ENCODE measurements at regions not wholly inside any gene's neighbourhood (a gene's known extent, or its start where the extent isn't known, plus 50 kb on each side); places are given as distances from the start of the nearest gene placed in this dataset.

- DNase-seq = no peak
Measured at GRCh38 chr1:99577313-99577712, 68.6 kb upstream of the PALMD start.

GRCh38 chr1:99579691-99580172 lies 66.2 kb upstream of the PALMD start:
- no peak for DNase-seq

DNA sequence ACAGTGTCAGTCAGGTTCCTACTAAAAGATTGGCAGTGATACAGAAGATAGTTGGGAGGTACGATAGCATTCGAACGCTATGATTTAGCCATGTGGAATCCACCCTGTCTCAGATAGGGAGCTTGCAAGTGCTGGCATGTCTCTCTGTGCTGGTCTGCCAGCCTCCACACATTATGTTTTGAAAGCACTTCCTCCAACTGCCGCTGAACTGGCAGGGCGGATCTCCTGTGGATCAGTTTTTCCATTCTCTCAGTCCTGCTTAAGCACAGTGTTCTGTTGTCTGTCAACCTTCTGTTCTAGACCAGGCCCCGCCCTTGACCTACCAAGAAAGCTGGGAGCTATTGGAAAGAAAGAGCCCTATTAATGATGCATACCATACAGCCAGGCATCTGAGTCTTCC lies 65.5 kb upstream of the PALMD start:
- no peak for DNase-seq

DNA sequence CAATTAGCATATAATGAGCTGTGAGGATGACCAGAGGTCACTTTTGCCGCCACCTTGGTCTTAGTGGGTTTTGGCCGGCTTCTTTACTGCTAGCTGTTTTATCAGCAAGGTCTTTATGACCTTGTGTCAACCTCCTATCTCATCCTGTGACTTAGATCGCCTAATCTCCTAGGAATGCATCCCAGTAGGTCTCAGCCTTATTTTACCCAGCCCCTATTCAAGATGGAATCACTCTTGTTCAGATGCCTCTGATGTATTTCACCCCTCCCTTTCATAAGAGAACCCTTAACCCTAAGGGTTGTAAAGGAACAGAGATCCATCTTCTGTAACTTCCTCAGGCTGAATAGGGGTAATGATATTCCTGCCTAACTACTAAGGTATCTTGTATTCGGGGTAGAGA lies 58.9 kb upstream of the PALMD start:
- DNase-seq = no peak

DNA sequence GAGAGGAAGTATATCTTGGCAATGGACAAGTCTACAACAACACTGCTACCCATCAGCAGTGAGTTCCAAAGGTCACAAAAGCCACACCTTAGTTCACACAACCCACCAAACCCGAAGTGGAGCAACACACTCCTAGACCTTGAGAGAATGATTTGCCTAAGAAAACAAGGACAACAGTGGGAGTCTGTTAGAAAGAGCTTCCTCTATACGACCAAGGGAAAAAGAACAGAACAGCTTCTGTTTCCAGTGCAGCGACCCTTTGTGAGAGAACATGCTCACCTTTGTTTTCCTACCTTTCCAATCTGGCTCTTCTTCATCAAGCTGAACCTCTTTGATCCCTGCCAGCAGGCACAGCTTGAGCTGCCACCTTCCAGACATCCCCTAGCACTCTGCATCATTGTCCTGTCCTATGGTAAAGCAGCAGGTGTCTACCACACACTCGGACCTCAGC lies 56.7 kb upstream of the PALMD start:
- DNase-seq = no peak

DNA sequence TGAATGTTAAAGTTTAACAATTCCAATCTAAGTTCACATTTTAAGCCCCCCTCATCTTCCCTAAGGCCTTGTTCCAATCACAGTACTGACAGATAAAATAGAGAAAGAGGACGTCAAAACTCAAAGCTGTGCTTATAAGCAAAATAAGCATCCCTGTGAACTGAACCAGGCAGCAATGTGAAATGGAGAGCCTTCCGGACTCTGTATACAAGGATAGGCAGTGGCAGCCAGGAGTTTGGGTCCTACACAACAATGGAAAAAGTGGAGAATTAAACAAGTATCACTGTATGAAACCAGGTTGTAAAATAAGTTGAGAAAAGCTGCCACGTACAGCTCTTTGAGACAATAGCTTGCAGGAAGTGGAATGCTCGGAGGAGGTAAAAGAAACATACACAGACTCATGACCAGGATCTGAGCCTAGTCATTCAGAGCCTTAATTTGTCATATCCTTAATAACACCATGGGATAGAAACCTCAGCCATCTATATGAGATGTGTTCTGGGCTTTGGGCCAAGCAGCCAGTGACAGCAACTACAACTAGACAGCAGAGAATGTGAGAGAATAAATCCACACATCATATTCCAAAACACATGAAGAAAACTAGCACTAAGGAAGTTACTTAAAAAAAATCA lies 55.2 kb upstream of the PALMD start:
- DNase-seq = no peak

- DNase-seq = no peak
Measured at GRCh38 chr1:99591886-99592285, 54.0 kb upstream of the PALMD start.

- DNase-seq = no peak
Measured at GRCh38 chr1:99594205-99594604, 51.7 kb upstream of the PALMD start.

DNA sequence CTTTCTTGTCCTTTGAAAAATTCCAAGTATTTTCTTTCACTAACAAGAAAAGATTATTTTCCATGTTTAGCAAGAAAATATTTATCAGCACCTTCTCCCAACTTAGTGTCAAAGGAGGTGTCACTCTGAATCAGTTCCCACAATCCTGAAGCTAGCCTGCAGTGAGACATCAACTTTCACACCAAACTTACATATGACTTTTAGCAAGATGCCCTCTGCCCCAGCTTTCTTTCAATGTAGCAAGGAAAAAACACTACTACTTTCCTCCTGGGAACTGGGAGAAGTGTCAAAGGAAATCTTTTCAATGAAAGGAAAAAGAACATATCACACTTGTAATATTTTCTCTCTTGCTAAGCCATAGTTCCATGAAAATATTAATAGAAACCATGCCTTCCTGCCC lies 50.9 kb upstream of the PALMD start:
- DNase-seq = no peak

GRCh38 chr1:99595441-99595840 lies 50.5 kb upstream of the PALMD start:
- no peak for DNase-seq
